A673 (cell line): ENCODE measurements at regions not wholly inside any gene's neighbourhood (a gene's known extent, or its start where the extent isn't known, plus 50 kb on each side); places are given as distances from the start of the nearest gene placed in this dataset.

ENCODE experiments used
- CTCF ChIP-seq: fragments of 300-800, 200-600 bp; sonication (generic); conservative IDR thresholded peaks from 2 replicates; pipeline ENCODE4 v1.5.1; 2017; ENCODE audit warnings: low read depth, mild to moderate bottlenecking, antibody characterized with exemption, low read length, moderate library complexity, mixed read lengths
- EZH2 ChIP-seq: fragments of 200-600 bp; sonication (generic); IDR thresholded peaks from 2 replicates; pipeline ENCODE4 v1.6.1; 2017; ENCODE audit warnings: borderline replicate concordance, low read depth, mild to moderate bottlenecking, mixed read lengths, antibody characterized with exemption, low read length; ENCODE audit not compliant: poor library complexity, severe bottlenecking

GRCh38 chr6:75023634-75024033, 182.2 kb downstream of the COL12A1 start:
- TF ChIP-seq CTCF (no peak), EZH2 (no peak)
